Lower leg skin (tissue), 3 donors: ENCODE measurements at regions not wholly inside any gene's neighbourhood (a gene's known extent, or its start where the extent isn't known, plus 50 kb on each side); places are given as distances from the start of the nearest gene placed in this dataset.

Experiments
- POLR2A ChIP-seq, 2 donors: fragments of 450-650 bp; IDR thresholded peaks; one replicate each; pipeline ENCODE4 v1.6.1; 2016 to 2017; ENCODE audit warnings: antibody characterized with exemption in 2 of 2, mild to moderate bottlenecking in 1 of 2, moderate library complexity in 1 of 2
- TF ChIP-seq, protein P1 (sequence below), 3 donors: fragments of 450-650 bp; IDR thresholded peaks; one replicate each; pipeline ENCODE4 v1.5.1; 2016; ENCODE audit warnings: antibody characterized with exemption in 3 of 3, mild to moderate bottlenecking in 3 of 3, moderate library complexity in 2 of 3

GRCh38 chr9:101881508-101881907, 143.1 kb upstream of the GRIN3A start:
- TF ChIP-seq, protein P1, sequence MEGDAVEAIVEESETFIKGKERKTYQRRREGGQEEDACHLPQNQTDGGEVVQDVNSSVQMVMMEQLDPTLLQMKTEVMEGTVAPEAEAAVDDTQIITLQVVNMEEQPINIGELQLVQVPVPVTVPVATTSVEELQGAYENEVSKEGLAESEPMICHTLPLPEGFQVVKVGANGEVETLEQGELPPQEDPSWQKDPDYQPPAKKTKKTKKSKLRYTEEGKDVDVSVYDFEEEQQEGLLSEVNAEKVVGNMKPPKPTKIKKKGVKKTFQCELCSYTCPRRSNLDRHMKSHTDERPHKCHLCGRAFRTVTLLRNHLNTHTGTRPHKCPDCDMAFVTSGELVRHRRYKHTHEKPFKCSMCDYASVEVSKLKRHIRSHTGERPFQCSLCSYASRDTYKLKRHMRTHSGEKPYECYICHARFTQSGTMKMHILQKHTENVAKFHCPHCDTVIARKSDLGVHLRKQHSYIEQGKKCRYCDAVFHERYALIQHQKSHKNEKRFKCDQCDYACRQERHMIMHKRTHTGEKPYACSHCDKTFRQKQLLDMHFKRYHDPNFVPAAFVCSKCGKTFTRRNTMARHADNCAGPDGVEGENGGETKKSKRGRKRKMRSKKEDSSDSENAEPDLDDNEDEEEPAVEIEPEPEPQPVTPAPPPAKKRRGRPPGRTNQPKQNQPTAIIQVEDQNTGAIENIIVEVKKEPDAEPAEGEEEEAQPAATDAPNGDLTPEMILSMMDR (IDR thresholded peaks at IDR 0.05): no peak
- TF ChIP-seq POLR2A (IDR thresholded peaks at IDR 0.05): no peak
